GM21737 (cell line): ENCODE measurements at regions not wholly inside any gene's neighbourhood (a gene's known extent, or its start where the extent isn't known, plus 50 kb on each side); places are given as distances from the start of the nearest gene placed in this dataset.
"Not testable (repeated sequence)": the region's sequence is repeated elsewhere in the genome, so short reads cannot be mapped to it uniquely, and the experiment has no call there.

Experiments
- ATAC-seq: cut with Tn5 transposase; IDR thresholded peaks from one replicate; pipeline ENCODE4 v1.9.1; 2021; ENCODE audit warnings: mild to moderate bottlenecking, moderate library complexity; ENCODE audit not compliant: unreplicated experiment

DNA sequence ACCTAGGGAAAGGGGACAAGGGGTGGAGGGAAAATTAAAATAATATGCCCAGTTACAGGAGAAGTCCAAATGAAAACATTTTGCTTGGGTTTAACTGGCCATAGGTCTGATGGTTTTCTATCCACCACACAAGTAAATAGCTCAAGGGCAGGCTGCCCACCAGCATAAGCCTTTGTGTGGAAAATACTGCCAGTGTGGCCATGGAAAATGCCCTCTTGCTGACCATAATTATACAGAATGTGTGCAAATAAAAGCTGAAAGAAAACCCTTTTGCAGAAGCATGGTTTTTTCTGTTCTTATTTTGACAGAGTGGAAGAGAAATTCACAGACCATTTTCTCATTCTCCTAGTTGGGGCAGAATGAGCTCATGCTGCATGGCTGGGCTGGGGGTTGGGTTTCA lies 111.3 kb upstream of the SIX2 start:
- ATAC-seq = no peak

GRCh38 chr2:45119855-45120254 lies 110.6 kb upstream of the SIX2 start:
- ATAC-seq = no peak

DNA sequence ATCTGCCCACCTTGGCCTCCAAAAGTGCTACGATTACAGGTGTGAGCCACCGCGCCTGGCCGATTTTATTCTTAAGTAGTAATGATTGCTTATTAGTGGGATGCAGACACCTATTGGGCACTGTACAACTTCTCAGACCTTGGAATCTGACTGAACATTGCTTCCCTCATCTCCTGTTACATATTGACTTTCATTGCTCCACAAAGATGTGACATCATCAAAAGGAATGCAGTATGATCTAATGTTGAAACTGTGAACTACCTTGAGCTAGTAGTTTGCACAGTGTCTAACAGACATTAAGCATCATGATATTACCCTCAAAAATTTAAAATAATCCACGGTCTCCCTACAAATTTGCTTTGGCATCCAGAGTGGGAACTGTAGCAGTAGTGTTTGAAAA lies 109.8 kb upstream of the SIX2 start:
- ATAC-seq = no peak

DNA sequence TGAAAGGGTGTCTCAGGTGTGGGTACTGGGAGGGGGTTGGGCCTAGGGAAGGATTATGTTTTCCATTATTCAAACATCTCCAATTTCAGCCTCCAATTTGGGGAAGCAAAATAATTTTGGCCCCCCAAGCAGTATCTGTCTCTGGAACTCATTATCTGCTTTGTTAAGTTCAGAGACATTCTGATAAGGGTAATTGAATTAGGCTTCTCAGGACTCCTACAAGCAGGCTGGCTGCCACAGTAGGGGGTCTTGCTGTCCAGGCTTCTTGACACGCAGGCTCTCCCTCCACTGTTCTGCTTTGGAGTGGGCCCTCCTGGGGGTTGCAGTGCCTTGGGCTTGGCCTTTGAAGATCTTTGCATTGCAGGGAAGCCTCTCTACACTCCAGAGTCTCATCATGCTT lies 108.1 kb upstream of the SIX2 start:
- ATAC-seq = no peak

GRCh38 chr2:45115181-45115580 lies 105.9 kb upstream of the SIX2 start:
- ATAC-seq = no peak

DNA sequence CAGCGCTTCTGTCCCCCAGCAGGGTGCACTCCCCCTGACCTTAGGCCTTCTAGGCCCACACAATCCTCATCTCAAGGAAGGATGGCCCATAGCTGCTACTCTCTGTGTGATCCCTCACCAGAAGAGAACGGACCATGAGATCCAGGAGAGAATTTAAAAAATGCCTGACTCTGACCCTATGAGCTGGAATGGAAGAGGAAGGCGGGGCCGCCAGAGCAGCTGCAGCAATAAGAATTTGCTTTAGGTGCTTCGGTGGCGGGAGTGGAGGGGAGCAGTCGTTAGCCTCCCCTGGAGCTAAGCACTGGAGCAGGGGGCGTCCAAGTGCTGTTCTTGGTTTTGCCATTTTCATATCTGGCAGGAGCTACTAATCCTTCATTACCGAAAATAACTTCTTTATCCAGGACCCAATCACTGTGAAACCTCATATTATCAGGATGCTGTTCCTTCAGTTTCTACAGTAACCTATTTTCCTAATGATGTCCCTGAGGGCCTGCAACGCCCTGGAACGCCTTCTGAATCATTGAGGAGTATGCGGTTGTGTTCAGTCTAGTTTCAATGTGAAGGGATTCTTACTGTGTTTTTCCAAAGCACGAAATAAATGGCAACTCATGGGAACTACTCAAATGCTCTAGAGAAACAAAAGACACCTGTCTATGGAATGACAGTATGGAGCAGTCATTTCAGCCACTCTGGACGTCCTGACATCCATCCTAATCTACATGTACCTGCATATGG lies 105.1 kb upstream of the SIX2 start:
- ATAC-seq = no peak

DNA sequence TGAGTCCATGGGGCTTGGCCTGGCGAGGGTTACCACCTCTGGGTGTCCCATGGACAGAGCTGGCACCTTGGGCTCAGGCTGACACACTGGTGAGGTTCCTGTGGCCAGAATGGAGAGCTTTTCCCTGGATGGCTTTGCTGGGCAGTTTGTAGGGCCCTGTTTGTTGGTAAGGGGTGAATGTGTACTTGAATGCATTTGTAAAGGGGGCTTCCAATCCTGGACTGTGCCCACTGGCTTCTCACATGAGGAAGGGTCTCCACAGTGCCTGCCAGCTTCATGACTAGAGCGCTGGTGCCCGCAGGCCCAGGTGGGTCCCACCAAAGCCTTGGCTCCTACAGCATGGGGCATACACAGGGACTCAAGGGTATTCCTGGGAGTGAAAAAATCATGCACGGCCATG lies 103.5 kb upstream of the SIX2 start:
- no peak for ATAC-seq

DNA sequence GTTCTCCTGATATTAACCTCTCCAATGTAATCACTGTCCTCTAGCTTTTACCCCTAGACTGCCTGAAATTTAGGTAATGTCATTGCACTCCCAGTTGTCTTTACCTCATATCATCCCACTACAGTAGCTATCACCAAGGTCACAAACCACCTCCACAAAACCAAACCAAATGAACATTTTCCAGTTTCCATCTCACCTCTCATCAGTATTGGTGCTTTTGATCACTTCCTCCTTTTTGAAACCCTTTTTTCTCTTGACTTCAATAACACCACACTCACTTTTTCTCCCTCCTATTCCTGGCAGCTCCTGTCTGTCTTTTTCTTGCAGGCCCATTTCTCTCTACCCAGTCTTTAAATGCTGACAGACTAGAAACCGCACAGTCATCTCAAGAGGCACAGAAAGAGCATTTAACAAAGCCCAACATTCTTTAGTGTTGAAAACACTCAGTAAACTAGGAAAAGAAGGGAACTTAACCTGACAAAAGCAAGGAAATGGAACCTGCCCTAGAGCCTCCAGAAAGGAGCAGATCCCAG lies 95.9 kb upstream of the SIX2 start:
- ATAC-seq = no peak

- ATAC-seq = no peak
Measured at GRCh38 chr2:45104429-45104828, 95.2 kb upstream of the SIX2 start.

DNA sequence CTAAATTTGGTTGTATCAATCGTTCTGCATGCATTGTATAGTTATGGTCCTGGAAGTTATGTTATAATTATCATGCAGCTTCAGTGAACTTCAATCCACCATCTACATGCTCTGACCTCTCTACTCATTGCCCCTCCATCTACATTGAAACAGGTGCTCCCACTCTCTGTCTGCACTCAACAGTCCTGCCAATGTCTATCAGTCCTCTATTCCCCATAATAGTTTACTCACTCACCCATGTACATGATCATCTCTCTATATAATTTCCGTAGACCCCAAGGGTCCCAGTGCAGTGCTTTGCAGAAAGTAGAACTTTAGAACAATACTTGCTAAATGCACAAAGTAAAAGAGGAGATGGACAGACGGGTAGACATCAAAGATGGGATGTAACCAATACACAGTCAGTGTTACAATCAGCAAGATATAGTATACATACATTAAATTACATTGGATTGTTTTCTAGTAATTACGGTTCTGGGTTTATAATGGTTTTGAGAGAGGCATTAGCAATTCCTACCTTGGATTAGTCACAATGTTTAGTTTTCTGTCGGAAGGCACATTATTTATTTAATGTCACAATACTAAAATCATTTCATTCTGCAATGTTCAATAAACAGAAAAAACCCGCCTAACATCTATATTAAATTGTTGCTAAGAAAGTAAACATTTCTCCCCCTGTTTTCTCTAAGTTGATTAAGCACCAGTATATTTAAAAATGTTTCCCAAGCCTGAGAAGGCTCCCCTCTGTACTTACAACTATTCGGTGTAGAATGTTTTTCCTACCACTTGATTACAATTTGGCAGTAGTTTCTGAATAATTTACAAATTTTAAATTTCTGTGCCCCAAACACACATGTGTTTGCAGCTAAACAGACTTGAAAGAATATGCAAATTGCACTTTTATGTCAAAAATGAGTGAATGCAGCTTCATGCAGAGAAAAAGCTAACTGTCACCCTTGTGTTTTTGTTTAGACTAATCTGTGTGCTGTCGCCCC lies 94.4 kb upstream of the SIX2 start:
- no peak for ATAC-seq

- no peak for ATAC-seq
Measured at GRCh38 chr2:45102579-45103117, 93.4 kb upstream of the SIX2 start.

- no peak for ATAC-seq
Measured at GRCh38 chr2:45102141-45102540, 92.9 kb upstream of the SIX2 start.

DNA sequence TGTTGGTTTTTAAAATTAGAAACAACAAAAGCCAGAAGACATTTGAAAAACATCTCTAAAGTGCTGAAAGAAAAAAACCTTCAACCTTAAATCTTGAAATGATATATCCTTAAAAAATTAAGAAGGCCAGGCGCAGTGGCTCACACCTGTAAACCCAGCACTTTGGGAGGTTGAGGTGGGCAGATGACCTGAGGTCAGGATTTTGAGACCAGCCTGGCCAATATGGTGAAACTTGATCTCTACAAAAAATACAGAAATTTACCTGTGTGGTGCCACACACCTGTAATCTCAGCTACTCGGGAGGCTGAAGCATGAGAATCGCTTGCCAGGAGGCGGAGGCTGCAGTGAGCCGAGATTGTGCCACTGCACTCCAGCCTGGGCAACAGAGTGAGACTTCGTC lies 87.7 kb upstream of the SIX2 start:
- ATAC-seq = no peak

DNA sequence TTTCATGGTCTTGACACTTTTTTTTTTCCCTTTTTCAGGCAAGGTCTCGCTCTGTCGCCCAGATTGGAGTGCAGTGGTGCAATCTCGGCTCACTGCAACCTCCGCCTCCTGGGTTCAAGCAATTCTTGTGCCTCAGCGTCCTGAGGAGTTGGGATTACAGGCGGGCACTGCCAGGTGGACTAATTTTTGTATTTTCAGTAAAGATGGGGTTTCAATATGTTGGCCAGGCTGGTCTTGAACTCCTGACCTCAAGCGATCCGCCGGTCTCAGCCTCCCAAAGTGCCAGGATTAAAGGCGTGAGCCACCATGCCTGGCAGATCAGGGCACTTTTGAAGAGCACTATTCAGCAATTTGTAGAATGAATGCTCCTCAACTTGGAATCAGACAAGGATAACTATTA lies 86.8 kb upstream of the SIX2 start:
- ATAC-seq = not testable (repeated sequence)

DNA sequence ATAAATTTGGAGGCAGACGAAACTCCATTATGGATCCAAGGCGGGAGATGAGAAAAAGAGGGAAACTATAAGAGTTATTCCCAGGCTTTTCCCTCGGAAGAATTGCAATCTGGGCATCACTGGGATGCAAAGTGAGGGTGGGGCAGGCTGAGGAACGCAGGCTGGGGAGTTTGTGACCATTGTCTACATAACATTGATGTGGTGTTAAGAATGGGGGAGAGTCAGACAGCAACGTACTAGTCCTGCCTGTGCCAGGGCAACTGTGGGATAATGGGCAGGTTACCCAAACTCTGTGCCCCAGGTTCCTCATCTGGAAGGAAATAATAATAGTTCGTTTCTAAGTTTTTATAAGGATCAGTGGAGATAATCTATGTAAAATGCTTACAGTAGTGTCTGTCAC lies 84.4 kb upstream of the SIX2 start:
- no peak for ATAC-seq

DNA sequence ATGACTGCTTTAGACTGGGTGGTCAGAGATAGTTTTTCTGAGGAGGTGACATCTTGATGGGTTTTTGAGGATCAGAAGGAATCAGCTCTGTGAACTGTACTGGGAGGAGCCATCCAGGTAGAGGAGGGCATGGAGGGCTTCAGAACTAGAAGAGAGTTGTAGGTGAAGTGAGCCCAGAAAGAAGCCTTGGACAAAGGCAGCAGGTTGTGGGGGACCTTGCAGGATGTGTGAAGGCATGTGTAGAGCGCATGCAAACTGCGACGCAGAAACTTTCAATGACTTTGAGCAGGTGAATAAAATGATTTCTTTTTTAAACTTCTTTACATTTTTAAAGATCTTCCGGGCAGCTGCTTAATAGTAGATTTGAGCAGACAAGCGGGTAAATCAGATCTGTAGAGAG lies 83.9 kb upstream of the SIX2 start:
- no peak for ATAC-seq

- ATAC-seq = no peak
Measured at GRCh38 chr2:45089554-45090261, 80.5 kb upstream of the SIX2 start.

DNA sequence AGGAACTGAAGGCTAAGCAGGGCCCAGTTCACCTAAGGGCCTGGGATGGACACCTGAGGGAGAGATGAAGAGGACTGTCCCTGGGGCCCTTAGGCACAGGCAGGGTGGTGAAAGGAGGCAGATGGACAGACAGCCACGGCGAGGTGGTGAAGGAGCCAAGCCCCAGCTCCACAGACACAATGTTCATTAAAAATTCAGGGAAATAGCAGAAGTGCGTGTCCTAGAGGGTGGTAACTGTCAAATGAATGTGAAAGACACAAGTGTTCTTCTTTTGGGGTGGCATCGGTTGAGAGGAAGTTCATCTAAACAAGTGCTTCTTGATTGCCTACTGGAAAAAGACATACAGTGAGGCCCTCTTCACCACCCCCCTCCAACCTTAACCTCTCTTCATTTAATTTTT lies 76.2 kb upstream of the SIX2 start:
- no peak for ATAC-seq

DNA sequence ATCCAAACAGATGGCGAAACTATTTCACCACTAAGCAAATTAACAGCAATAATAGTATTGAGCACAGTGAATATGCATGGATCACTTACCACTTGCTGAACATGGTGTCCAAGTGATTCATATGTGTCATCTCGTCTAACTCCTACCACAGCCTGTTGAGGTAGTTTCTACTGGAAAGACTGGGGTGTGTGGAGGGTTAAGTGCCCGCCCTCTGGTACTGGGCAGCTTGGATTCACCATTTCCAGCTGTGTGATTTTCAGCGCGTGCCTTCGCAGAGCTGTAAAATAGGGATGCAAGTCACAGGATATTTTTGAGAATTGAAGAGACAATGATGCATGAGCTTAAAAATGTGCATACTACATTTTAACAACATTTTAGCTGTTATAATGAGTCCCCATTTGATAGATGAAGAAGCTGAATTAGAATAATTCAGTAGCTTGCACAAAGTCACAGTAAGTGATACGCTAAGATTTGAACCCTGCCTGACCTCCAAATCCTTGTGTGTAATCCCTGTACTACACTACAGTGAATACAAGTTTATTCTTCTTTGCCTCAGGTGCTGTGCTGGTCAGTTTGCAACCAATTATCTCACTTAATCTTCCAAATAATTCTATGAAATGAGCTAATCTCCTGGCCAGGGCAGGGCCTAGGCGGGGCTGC lies 75.2 kb upstream of the SIX2 start:
- ATAC-seq = no peak

DNA sequence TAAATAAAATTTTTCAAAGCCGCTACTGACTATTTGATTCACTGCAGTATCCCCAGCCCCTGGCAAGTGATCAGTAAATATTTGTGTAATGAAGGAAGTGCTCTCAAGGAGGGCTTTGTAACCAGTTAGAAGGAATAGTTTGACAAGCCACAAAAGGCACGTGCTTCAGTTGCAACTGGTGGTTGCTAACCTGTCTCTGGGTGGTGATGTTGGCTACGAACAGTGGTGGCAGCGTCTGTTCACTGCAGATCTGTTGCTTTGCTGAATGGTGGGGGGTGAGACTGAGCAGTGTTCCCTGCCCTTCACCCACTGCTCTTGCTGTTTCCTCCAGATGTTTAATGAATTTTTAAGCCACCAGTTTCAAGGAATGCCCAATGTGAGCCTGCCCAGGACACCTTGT lies 73.9 kb upstream of the SIX2 start:
- ATAC-seq = no peak
